Left kidney (tissue), 1 donor: ENCODE measurements at regions not wholly inside any gene's neighbourhood (a gene's known extent, or its start where the extent isn't known, plus 50 kb on each side); places are given as distances from the start of the nearest gene placed in this dataset.
"Not testable (repeated sequence)": the region's sequence is repeated elsewhere in the genome, so short reads cannot be mapped to it uniquely, and the experiment has no call there.

Source experiments
- DNase-seq: peaks from one replicate; pipeline ENCODE4 v3.0.0-alpha.2; 2013

- not testable (repeated sequence) for DNase-seq
Observed at GRCh38 chr19:23533441-23533840, 138.2 kb upstream of the ZNF91 start.

DNA sequence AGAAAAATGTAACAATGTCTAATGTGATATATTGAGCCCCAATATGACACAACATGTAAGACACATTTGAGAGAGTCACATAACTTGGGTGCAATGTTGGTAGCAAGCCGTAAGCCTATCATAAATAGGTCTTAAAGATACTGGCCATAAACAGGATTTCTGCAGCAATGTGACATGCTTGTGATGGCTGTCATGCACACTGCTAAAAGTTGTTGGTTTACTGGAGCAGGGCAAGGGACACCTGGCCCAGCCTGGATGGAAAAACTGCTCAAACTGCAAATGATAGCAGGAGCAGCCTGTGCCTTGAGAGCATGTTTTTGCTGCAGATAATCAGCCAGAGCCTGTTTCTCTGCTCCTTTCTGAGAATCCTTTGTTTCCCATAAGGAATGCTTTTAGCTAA lies 136.7 kb upstream of the ZNF91 start:
- DNase-seq, result no peak

GRCh38 chr19:23531231-23531790 lies 136.0 kb upstream of the ZNF91 start:
- DNase-seq, result no peak

GRCh38 chr19:23528376-23528775 lies 133.1 kb upstream of the ZNF91 start:
- no peak for DNase-seq

DNA sequence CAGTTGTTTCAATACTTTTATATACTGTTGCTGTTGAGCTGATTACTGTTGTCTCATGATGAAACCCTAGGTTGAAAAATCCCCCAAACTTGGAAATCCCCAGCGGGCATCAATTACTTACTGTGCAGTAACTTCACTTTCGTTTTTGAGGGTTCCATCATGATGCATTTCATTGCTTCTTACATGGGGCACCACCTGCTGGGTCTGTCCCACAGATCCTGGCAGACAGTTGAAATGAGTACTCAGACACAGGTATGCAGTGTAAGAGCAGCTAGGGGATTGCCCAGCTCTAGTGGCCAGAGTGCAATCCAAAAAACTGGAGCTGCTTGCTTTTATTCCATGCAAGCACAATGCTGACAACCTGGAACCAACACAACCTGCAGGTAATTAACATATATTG lies 132.5 kb upstream of the ZNF91 start:
- no peak for DNase-seq

DNA sequence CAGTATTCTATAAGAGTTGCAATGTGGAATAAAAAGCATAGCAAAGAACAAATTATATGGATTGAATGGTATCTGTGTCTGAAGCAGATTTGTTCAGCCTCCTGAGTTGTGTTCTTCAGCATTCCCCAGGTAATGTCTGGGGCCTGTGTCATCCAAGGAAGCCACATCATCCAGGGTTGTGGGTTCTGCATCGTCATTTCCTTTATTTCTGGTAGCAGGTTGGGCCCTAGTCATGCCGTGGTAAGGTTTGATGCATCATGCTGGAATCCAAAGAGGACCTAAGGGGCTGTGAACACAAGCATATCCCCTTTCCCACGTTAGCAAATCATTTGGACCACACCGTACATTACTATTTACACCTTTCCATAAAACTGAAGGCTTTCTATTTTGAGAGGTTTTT lies 131.0 kb upstream of the ZNF91 start:
- DNase-seq, result no peak

GRCh38 chr19:23525276-23525852 lies 130.1 kb upstream of the ZNF91 start:
- DNase-seq, result no peak

DNA sequence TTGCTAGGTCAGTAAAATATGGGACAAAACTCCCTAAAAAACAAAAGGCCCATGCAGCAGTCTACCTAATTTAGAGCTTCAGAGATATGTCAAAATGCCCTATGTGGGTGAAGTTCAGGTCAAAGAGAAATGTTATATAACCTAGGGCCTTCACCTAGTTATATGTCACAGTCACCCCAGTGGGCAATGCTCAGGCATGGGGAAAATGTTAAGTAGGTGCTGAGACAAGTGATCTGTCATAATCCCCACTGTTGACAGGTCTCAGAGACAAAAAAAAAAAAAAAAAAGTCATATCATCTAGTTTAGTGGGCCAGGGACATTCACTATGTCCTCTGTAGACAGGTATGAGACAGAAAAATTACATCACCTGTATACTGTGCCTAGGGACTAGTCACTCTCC lies 128.6 kb upstream of the ZNF91 start:
- no peak for DNase-seq

- DNase-seq, result no peak
Observed at GRCh38 chr19:23522431-23522830, 127.2 kb upstream of the ZNF91 start.

DNA sequence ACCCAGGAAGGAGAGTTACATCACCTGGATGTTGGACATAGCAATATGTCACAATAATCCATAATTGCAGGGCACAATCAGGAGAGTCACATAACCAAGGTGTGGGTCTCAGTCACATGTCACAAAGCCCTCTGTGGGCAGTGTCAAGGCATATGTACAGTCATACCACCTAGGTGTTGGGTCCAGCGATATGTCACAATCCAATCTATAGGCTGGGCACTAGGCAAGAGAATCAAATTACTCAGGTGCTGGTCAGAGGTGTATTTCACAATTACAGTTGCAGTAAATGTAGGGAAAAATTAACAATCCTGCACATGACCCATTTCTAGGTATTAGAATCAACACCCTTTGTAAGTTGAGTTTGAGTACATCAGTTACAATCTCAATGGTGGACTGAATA lies 126.2 kb upstream of the ZNF91 start:
- no peak for DNase-seq

DNA sequence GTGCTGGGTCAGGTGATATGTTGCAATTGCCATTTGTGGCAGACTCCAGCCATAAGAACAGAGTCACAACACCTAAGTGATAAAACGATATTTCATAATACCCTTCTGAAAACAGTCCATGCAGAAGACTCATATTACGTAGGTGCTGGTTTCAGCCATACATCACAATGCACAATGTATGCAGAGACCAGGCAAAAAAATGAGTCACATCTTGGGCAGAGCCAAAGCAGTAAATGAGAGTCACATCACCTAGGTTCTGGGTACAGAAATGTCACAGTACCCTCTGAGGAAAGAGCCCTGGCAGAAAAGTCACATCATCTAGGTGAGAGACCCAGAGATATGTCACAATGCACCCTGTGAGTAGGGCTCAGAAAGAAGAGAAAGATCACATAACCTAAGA lies 125.2 kb upstream of the ZNF91 start:
- no peak for DNase-seq

- DNase-seq, result peak; percentile 21
Observed at GRCh38 chr19:23519031-23519430, 123.8 kb upstream of the ZNF91 start.

DNA sequence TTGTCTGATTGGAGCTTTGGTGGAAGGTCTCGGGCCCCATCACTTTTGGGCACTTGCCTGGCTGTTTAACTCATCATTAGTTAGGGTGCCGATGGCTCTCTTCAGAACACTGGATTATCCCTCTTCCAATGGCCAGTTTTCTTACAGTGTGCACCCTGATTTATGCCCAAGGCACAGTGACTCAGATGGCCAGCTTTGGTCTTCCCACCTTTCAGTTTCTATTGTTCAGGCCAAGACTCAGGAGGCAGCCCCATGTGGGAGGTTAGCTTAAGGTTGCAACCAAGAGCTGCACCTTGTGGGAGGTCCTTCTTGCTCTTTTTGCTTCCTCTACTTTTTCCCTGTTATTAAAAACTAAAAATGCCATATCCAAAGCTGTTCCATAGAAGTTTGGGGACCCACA lies 121.0 kb upstream of the ZNF91 start:
- DNase-seq, result no peak

DNA sequence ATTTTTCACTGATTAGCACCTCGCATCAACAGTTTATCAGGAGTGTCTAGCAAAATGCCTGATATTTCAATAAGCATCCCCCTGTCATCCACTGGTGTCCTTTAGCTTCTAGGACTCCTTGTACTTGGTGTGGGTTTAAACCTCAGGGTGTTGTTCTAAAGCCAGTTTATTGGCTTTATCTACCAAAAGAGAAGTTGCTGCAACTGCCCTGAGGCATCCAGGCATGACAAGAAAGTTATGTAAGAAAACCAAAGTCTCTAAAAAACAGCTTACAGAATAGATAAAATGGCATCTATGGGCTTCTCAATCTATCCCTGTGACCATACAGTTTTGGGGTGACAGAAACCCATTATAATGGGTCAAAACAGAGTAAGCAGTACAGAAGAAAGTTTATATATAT lies 120.3 kb upstream of the ZNF91 start:
- no peak for DNase-seq

DNA sequence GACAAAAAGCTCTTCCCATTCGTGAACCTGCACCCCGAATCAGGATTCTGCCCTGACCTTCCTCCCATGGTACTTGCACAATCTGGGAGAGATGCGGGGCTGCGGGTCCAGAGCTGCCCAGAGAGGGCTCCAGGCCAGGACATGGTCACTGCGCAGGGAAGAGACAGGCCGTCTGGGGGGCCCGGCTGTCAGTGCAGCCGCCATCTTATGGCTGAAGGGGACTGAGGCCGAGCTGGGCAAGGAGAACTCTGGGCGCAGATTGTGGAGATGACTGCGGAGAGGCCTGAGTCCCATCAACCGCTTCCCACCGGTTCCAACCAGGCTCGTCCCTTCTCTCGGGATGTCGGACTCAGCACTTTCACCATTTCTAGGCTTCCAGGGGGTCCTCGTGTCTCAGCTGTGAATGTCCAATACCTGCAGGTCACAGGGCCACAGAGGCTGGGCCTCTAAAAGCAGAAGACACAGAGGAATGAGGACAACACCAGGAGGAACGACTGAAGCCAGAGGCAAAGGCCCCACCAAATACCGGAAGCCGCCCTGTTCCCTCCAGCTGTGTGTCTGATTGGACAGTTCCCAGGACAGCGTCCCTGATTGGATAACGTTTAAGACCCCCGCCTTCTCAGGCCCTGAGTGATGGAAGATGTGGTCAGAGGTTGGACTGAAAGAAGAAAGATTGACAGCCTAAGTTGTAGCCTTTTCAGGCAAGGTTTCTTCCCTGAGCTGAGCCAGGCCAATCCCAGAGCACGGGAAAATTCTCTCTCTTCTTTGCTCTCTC lies 117.1 kb upstream of the ZNF91 start:
- DNase-seq, result no peak

DNA sequence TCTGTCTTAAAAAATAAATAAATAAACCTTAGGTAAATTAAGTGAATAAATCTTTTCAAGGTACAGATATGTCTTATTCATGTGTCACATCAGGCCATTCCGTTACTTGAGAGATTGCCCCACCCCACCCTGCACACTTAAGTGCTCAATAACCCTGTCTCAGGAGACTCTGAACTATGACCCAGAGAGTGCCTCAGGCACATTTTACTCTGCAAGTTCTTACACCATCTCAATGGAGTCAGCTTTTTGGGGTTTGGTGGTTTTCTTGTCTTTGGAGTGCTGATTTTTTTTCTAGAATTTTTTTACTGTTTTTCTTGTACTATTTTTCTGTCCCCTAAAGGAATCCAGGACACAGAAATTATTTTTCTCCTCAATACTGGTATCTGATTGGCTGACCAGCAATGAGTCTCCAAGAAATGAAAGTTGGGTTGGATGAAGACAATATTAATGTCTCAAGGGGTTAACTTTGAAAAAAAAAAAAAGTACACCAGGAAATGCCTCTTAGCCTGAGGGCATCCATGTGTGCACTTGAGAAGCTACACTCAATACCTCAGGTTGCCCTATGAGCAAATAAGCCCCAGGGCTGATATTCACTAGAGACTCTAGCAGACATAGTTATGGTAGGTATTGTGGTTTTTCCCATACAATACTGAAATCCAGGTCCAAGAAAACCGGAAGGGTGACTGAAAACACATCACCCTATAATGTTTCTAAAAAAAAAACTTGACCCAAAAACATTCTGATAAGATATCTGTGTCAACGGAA lies 114.6 kb upstream of the ZNF91 start:
- no peak for DNase-seq

DNA sequence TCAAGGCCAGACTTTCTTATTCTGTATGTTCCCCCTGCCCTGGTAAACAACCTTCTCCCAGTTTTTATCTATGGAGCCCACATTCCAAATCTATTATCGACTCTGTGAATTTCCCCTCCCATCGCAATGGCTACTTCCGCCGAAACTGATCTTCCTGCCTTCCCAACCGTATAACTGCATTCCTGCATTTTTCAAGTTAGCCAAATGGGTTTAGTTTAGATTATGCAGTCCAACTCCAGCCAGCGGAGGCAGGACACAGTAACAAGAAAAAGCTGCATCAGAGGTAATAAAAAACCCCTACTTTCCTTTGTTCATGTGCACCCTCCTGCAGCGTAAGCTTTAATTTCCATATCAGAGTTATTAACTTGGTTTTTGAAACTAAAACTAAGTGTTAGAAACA lies 112.2 kb upstream of the ZNF91 start:
- peak; percentile 20 for DNase-seq

GRCh38 chr19:23505738-23506137 lies 110.5 kb upstream of the ZNF91 start:
- DNase-seq, result no peak

DNA sequence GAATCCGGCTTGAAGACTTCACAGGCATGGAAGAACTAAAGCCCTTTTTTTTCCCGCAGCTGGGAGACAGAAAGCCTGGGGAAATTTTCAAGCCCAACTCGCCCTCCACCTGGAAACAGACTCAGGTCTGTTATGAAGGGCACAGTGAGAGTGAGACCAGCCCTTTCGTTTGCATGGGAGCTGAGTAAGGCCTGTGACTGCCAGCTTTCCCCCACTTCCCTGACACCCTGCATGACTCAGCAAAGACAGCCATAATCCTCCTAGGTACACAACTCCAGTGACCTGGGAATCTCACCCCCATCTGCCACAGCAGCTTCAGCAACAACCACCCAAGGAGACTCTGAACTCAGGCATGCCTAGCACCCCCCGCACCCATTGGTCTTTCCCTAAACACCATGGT lies 87.6 kb upstream of the ZNF91 start:
- DNase-seq, result no peak

DNA sequence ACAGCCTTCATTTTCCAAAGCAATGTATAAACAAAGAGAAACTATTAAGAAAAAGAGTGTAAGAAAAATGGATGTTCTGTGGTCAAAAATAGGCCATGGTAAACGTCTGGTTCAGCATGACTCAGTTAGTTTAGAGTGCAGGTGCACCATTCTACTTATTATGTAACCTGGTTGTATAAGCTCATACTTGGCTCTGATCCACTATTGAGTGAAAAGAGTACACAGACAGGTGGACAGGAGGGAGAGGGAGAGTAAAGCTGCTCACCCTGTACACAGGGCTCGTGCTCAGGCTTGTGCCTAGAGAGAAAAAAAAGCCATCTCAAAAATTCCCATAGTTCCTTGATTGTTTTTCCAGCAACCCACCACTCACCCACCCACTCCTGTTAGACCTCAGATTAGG lies 85.8 kb upstream of the ZNF91 start:
- no peak for DNase-seq

GRCh38 chr19:23475477-23475876 lies 80.2 kb upstream of the ZNF91 start:
- DNase-seq, result no peak

DNA sequence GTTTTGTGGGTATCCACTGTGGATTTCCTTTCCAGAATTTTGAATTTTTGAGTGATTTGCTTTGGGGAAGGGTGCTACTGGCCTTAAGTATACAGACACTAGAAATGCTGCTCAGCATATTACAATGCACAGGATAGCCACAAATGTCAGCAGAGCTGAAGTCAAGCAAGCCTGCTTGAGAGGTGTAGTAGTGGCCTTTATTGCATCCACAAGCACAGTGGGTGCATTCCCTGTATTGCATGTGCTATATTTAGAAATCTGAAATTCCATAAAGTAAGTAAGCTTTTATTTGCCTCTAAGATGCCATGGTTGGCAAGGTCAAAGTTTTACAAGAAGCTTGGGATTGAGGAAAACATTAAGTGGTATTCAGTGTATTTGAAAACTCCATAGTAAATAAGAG lies 79.5 kb upstream of the ZNF91 start:
- DNase-seq, result no peak

DNA sequence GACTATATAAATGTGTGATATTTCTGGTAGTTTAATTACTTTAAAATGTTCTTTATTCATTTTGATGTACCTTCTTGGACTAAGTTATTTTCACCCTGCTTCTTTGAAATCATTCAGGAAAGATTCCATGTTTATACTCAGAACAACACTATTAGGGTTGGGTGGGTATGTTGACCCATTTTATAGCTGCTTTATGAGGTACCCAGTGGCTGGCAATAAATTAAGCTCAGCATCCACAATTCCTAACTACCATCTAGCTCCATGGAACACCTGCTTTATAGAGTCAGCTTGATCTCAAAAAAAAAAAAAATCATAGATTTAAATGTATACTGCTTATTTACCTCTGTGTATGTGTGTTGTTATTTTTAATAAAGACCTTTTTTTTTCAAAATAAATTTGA lies 78.9 kb upstream of the ZNF91 start:
- DNase-seq, result no peak
